Embryonic facial prominence (tissue), 1 donor: ENCODE measurements at regions not wholly inside any gene's neighbourhood (a gene's known extent, or its start where the extent isn't known, plus 50 kb on each side); places are given as distances from the start of the nearest gene placed in this dataset.

Experiments used
- DNase-seq: peaks from one replicate; pipeline ENCODE4 v3.0.0-alpha.2; 2016; ENCODE audit errors: extremely low spot score

GRCh38 chr2:180364719-180365118 is 357.6 kb upstream of the CWC22 start:
- no peak for DNase-seq

GRCh38 chr2:180360283-180360618 is 353.2 kb upstream of the CWC22 start:
- DNase-seq: no peak

- no peak for DNase-seq
Observed at GRCh38 chr2:180359522-180360282, 352.6 kb upstream of the CWC22 start.

GRCh38 chr2:180358458-180358857 is 351.4 kb upstream of the CWC22 start:
- DNase-seq: no peak

GRCh38 chr2:180356676-180357075 is 349.6 kb upstream of the CWC22 start:
- DNase-seq: no peak

- no peak for DNase-seq
Observed at GRCh38 chr2:180352620-180353019, 345.5 kb upstream of the CWC22 start.

- DNase-seq: no peak
Observed at GRCh38 chr2:180349809-180350208, 342.7 kb upstream of the CWC22 start.

GRCh38 chr2:180343528-180344345 is 336.6 kb upstream of the CWC22 start:
- DNase-seq: no peak

- no peak for DNase-seq
Observed at GRCh38 chr2:180337136-180337535, 330.0 kb upstream of the CWC22 start.

GRCh38 chr2:180336550-180336949 is 329.5 kb upstream of the CWC22 start:
- DNase-seq: no peak

- no peak for DNase-seq
Observed at GRCh38 chr2:180334514-180334913, 327.4 kb upstream of the CWC22 start.

- DNase-seq: no peak
Observed at GRCh38 chr2:180328795-180329422, 321.8 kb upstream of the CWC22 start.

GRCh38 chr2:180327185-180327584 is 320.1 kb upstream of the CWC22 start:
- DNase-seq: no peak

GRCh38 chr2:180325416-180326120 is 318.5 kb upstream of the CWC22 start:
- no peak for DNase-seq

- DNase-seq: no peak
Observed at GRCh38 chr2:180324182-180324581, 317.1 kb upstream of the CWC22 start.

- no peak for DNase-seq
Observed at GRCh38 chr2:180322781-180323180, 315.7 kb upstream of the CWC22 start.

GRCh38 chr2:180319586-180320405 is 312.7 kb upstream of the CWC22 start:
- no peak for DNase-seq

- no peak for DNase-seq
Observed at GRCh38 chr2:180314086-180314485, 307.0 kb upstream of the CWC22 start.

- DNase-seq: no peak
Observed at GRCh38 chr2:180312542-180312941, 305.4 kb upstream of the CWC22 start.

GRCh38 chr2:180307096-180307495 is 300.0 kb upstream of the CWC22 start:
- no peak for DNase-seq

GRCh38 chr2:180306346-180306745 is 299.2 kb upstream of the CWC22 start:
- no peak for DNase-seq
